Skeletal muscle cell (primary cell): ENCODE measurements at regions not wholly inside any gene's neighbourhood (a gene's known extent, or its start where the extent isn't known, plus 50 kb on each side); places are given as distances from the start of the nearest gene placed in this dataset.
A peak's percentile ranks its signal among the peaks of the same experiment; 100 is the strongest.

Source experiments
- DNase-seq: peaks from one replicate; pipeline ENCODE4 v3.0.0-alpha.2; 2010; ENCODE audit warnings: low read depth
- H3K4me3 ChIP-seq: 2 replicates; pipeline ENCODE4 v1.5.1; 2011; ENCODE audit warnings: low read depth, mild to moderate bottlenecking, control low read depth, low read length, moderate library complexity

DNA sequence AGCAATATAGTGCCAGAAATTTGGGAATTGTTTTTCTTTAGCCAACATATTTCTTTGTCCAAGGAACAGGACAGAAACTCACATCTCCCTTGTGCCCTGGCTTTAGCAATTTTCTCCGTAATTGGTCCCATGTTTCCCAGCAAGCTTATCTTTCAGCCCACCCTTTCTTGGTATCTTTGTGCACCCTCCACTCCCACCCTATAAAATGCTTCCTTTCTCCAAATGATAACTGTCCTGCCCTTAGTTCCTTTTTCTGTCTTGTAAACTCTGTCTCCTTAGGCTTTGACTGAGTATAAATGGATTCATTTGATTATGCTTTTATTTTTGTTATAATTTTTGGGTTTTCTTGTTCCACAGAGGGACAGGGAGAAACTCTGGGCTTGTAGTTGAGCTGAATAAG lies 442.8 kb downstream of the ATP23 start:
- DNase-seq = no peak
- H3K4me3 ChIP-seq = no peak overlapping the region

DNA sequence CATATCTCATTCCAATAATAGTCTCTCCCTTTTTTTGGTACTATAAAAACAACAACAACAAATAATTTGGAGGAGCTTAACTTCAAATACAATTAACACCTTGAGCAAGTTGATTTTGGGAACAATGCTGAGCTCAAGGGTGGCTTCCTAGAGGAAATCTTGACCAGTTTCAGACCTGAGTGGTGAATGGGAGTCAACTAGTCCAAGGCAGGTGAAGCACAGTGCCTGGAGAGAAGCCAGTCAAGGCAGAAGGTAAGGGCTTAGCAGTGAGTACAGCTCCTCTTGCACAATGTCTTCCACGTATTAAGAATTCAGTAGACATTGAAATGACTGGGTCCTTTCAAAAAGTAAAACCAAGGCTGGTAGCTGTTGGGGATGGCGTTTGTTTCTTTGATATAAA lies 444.8 kb downstream of the ATP23 start:
- DNase-seq = no peak
- H3K4me3 ChIP-seq = no peak overlapping the region

DNA sequence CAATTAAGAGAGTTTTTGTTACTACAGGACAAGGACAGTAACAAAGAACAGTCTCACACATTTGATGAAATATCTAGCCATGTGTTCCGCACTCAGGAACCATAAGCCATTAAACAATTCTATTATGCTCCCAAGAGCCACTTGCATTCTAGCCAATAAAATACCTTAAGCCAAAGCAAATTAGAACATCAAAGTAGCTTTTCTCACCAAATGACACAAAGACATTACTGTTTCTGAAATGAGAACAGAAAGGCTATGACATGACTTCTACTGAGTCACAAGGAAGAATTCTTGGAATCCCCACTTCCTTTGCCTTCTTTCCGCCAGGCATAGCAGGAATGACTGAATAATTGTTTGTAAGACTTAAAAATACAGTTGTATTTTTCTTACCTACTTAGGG lies 445.8 kb downstream of the ATP23 start:
- no peak for DNase-seq
- H3K4me3 ChIP-seq = no peak overlapping the region

DNA sequence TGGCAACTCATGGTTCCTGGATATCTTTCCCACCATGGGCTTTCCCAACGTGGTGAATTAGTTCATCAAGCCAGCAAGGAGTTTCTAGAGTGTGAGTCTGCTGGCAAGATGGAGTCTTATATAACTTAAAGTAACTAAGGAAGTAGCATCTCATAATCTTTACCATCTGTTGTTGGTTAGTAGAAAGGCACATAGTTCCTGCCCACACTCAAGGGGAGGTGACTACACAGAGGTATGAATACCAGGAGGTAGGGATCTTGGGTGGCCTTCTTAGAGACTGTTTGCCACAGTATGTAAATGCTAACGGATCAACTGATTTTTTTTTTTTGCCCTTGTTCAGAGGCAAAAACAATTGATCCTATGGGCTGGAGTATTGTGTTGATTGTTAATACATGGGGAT lies 446.9 kb downstream of the ATP23 start:
- DNase-seq = no peak
- H3K4me3 ChIP-seq = no peak overlapping the region

DNA sequence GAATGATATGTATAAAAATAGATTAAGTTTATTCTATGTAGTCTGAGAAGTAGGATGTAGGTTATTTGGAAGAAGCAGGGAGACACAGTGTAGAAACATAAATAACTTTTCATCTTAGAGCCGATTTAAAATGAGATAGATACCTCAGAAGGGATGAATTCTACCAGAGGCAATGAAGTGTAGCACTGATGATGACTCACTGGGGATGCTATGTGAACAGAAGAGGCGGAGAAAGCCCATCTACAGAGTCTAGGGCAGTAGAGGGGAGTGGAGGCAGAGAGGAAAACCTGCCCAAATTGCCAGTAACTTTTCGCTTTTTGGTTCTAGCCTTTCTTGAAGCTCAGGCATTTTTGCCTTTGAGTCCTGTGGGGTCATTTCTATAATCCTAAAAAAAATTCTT lies 451.8 kb downstream of the ATP23 start:
- no peak for DNase-seq
- no peak overlapping the region for H3K4me3 ChIP-seq

DNA sequence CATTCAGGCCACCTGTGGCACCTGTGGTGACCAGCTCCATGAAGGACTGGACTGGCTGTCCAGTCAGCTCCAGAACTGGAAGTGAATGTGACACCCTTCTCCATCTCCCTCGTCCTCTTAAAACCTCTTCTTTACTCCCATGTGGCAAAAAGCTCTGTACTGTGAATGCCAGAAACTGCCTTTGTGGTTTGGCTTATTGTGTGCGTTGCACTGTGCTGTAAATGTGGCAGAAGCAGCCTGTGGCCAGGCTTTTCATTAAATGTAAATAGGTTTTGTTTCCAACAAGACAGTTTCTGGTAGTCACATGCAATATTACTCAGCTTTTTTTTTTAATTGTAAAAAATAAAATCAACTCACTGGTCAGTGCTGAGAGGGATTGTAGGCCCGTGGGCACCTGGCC lies 453.7 kb downstream of the ATP23 start:
- H3K4me3 ChIP-seq = no peak overlapping the region
- DNase-seq = no peak

DNA sequence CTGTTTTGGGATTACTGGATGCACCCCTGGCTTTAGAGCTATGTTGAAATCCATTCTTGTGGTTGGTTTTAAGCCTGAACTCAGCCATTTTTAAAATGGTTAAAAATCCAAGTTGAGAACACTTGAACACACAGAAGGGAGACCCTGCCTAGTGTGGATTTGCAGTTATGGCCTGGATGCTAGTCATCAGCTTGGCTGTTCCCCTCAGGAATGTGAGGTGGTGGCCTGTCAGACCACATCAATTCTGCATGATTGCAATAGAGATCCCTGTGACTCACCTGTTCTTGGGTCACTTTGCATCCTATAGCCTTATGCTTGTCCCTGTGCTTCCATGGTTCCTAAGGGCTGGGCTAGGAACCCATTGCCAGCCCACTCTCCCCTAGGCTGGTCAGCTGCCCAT lies 454.1 kb downstream of the ATP23 start:
- no peak overlapping the region for H3K4me3 ChIP-seq
- peak; percentile 18 for DNase-seq

DNA sequence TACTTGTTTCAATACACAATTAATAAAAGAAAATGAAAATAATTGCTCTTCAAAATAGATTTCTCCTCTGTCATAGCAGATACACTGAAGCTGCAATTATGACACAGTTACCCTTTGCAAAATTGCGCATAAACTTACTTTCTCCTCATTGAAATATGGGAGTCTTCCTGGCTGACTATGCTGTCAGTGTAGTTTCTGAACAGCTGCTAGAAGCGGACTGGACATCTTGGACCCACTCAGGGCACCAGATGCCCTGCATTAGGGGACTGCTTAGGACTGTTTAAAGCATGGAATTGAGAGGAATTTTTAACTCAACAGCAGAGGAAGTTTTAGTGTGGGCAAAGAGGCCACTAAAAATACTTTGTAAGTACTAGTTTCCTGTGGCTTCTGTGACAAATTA lies 454.9 kb downstream of the ATP23 start:
- DNase-seq = no peak
- no peak overlapping the region for H3K4me3 ChIP-seq

DNA sequence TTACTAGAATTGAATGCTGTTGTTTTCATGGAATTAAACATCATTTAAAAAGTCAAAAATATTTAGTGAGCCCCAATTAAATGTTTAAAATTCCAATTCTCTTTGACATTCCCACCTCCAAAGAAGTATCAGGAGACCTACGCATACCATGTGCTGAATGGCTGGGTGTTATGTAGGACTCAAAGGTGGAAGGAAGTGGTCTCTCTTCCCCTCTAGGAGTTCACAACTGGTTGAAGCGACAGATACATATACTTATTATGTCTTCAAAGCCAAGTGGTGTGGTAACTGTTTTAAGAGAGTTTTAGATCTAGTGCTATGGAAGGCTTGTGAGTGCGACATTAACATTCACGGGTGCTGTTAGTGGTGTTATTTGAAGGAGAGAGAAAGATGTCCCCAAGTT lies 464.0 kb downstream of the ATP23 start:
- no peak for DNase-seq
- no peak overlapping the region for H3K4me3 ChIP-seq

DNA sequence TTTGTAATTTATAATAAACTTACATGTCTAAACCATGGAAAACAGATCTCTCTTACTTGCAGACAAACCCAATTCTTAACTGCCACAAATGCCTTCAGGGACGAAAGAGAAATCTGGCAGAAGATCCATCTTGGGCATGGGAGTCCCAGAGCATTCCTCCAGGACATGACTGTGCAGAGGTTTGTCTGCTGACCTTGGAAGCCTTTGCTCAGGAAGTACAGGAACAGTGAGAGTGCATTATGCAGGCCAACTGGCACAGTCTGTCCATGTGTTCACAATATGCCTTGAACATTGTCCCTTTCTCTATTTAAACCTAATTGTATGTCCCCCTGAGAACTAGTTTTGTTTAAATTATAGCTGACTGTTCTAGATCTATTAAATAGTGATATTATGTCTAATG lies 467.1 kb downstream of the ATP23 start:
- DNase-seq = peak; percentile 17

DNA sequence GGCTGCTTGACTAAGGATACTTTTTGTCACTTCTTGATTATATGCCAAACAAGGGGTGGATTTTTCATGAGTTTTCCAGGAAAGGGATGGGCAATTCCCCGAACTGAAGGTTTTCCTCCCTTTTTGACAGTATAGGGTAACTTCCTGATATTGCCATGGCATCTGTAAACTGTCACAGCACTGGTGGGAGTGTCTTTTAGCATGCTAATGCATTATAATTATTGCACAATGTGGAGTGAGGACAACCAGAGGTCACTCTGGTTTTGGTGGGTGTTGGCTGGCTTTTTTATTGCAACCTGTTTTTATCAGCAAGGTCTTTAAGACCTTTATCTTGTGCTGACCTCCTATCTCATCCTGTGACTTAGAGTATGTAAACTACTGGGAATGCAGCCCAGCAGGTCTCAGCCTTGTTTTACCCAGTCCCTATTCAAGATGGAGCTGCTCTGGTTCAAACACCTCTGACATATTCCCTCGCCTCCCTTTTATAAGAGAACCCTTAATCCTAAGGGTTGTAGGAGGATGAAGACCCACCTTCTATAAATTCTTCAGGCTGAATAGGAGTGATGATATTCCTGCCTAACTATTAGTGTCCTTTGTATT lies 471.2 kb downstream of the ATP23 start:
- no peak for DNase-seq
- no peak overlapping the region for H3K4me3 ChIP-seq

More for the DNA sequence above, 467.1 kb downstream of the ATP23 start:
- no peak overlapping the region for H3K4me3 ChIP-seq

DNA sequence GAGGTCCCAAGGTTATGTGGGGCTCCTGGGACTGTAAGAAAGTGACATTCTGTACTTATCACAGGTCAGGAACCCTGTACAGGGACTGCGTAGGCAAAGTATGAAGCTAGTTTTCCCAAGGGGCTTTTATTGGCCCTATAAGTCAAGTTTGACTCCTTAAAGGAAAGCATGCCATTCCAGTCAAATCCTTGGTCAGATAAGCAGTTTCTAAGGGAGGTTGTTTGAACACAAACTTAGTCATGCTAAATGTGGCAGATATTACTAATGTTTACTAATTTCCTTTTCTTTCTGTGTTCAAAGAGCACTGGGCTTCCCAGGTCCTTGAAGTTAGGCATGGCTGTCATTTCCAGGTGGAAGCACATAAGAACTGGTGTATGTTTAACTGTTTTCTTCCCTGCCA lies 472.4 kb downstream of the ATP23 start:
- peak; percentile 24 for DNase-seq
- no peak overlapping the region for H3K4me3 ChIP-seq

DNA sequence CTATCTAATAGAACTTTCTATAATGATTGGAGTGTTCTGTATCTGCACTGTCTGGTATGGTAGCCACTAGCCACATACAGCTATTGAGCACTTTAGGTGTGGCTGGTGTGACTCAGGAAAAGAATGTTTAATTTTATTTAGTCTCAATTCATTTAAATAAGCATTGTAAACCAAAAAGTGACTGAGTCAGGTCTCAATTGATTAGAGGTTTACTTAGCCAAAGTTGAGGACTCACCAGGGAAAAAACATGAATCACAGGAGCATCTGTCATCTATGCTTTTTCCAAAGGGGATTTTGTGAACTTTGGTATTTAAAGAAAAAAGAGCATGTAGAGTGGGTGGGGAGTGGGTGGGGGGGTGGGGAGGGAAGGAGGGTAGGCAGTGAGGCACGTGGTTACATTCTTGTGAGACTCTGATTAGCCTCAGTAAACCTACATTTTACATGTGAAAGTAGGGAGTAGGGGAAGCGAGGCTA lies 473.1 kb downstream of the ATP23 start:
- no peak overlapping the region for H3K4me3 ChIP-seq
- peak; percentile 36 for DNase-seq

DNA sequence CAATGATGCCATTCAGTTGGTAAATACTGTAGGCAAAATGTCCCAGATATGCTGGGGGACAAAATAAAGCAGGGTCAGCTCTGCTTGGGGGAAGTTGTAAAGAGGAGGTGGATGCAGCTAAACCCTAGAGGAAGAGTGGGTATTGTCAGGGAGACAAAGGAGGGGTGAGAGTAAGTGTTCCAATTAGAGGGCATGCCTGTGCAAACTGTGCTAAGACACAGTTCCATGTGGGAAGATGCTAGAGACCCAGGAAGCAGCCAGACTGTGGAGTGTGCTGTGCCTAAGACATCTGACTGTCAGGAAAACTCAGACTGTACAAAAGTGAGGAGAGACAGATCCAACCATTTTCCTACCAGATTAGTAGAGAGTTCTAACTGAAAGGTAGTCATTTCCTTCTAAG lies 474.3 kb downstream of the ATP23 start:
- no peak for DNase-seq
- no peak overlapping the region for H3K4me3 ChIP-seq

DNA sequence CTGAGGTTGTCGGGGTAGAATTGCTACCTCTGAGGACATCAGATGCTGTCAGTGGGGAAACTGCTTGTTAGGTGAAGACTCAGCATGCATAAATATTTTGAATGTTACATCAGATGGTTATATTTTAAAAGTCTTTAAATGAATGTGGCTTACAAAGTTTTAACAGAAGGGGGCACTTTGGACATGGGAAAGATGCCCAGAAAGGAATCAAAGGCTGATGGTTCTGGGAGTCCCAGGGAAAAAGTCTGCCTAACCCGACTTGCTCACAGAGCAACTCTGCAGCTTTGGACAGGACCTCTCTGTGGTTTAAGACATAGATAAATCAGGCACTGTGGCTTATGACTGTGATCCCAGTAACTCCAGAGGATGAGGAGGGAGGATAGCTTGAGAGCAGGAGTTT lies 474.9 kb downstream of the ATP23 start:
- DNase-seq = peak; percentile 54
- no peak overlapping the region for H3K4me3 ChIP-seq

DNA sequence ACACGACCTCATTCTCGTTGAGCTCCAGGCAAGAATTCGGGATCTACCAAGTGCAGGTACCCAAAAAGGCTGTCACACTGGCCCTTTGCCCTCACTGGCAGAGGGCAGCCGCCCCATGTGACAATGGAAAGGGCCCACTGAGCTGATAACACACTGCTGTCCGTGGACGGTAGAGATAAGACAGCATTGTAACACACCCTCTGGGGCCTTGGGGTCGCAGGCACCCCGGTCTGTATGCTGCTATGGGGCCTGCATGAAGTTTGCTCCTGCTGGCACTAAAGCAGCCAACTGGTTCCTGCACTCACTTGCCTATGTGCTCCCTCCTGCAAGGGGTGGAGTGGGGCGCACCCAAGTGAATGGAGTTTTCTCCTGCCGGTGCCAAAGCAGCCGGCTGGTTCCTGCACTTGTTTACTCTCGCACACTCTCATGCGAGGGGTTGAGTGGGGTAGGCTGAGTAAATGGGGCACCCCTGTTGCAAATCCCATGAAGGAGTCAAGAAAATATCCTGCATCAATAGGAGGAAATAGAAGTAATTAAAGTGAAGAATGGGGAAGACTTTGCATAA lies 477.9 kb downstream of the ATP23 start:
- no peak for DNase-seq
- no peak overlapping the region for H3K4me3 ChIP-seq

DNA sequence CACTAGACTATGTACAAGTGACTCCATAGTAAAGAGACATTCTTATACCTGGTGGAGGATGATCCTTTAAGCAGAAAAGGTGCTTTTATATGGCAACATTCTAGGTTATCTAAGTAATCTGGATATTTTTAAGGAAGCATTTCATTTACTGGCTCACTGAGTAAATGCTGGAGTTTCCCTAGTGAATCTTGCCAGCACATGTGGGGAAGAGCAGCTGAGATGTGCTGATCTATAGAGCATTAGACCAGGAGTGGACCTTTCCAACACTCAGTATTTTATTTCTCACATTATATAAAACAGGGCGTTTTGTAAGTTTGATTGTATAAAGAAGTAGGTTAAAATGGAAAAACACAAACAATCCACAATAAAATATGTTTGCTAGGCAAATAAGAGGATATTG lies 478.5 kb downstream of the ATP23 start:
- no peak for DNase-seq
- no peak overlapping the region for H3K4me3 ChIP-seq

DNA sequence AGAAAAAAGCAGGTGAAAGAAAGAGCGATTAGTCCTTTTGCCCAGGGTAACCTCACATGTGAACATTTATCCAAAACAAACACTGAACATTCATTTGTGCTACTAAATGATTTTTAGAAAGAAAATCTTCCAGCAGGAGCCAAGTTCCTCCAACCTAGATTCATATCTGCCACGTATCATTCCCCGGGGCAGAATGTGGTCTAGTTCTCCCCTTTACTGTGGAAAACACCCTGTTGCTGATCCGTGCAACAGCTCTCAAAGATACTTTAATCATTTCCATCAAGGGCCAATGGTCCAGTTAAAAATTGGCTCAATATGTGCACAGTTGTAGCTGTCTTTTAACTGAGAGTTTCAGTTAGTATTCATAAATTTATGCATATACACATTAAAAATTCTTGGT lies 479.1 kb downstream of the ATP23 start:
- no peak for DNase-seq
- H3K4me3 ChIP-seq = no peak overlapping the region

DNA sequence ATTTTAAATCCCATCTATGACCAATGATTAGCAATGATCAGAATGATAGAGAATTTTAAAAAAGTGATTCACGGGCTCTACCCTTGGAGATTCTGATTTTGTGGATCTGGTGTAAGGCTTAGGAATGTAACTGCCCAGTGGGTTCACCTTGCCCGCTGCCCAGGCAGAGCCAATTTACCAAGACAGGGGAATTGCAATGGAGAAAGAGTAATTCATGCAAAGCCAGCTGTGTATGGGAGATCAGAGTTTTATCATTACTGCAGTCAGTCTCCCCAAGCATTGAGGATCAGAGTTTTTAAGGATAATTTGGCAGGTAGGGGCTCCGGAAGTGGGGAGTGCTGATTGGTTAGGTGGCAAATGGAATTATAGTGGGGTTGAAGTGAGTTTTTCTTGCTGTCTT lies 480.6 kb downstream of the ATP23 start:
- H3K4me3 ChIP-seq = no peak overlapping the region
- DNase-seq = no peak

DNA sequence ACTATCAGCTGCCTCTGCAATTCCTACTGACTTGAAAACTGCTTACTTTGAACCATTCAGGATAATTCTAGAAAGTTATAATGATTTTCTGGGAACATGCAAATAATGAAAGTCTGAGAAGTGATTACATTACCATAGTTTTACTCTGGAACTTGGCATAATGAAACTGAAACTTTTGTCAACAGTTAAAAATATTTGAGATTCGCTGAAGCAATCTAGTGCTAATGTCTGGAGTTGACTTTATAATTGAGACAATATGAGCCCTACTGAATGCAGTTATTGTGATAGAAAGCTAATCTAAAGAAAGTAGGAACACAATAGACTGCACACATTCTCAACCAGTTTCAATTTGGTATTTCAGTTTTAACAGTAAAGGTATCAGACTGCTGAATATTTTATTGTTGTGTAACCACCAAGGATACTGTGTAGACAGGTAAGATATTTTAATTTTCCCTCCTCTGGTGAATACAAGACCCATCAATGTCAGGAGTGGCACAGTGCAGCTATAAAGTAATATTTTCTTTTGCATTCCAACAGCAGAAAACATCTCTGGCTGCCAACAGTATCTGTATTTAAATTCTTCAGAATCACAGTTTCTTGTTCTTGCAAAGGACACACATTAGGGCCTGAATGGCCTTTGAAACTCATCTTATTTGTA lies 483.5 kb downstream of the ATP23 start:
- no peak overlapping the region for H3K4me3 ChIP-seq
- no peak for DNase-seq
